ENCODE measurements at regions not wholly inside any gene's neighbourhood (a gene's known extent, or its start where the extent isn't known, plus 50 kb on each side); places are given as distances from the start of the nearest gene placed in this dataset.

GRCh38 chr13:104137416-104137815 lies 1071.2 kb upstream of the SLC10A2 start:
- no peak for TF ChIP-seq EZH2phosphoT487 (IDR thresholded peaks at IDR 0.05; ENCODE audit: borderline replicate concordance, low read length)
- TF ChIP-seq CTCF (IDR thresholded peaks at IDR 0.05; ENCODE audit: low read depth, low read length, poor library complexity, severe bottlenecking) = no peak
- Histone ChIP-seq H3K4me2 (ENCODE audit: low read length) (no peak overlapping the region), H3K27me3 (ENCODE audit: control insufficient read depth, low read length) (no peaks in the 10 kb centered on the region), H3K9me2 (replicated peaks; ENCODE audit: control insufficient read depth, low read length) (no peaks in the 10 kb centered on the region), H4K20me1 (ENCODE audit: control insufficient read depth, insufficient read depth, low read depth, low read length) (no peaks in the 10 kb centered on the region), H3K79me2 (ENCODE audit: control insufficient read depth, low read length) (no peaks in the 10 kb centered on the region), H3K9me3 (ENCODE audit: control insufficient read depth, insufficient read depth, low read length) (no peaks in the 10 kb centered on the region), H3K27ac (ENCODE audit: low read depth, low read length) (no peak overlapping the region), H3K36me3 (ENCODE audit: control insufficient read depth, low read length) (no peaks in the 10 kb centered on the region), H3K4me3 (ENCODE audit: low read length) (no peak overlapping the region), H3F3A (ENCODE audit: control insufficient read depth, insufficient read depth) (no peaks in the 10 kb centered on the region), H3K4me1 (ENCODE audit: control insufficient read depth, low read length) (no peaks in the 10 kb centered on the region)

GRCh38 chr13:104132849-104133248 lies 1066.6 kb upstream of the SLC10A2 start:
- no peaks in the 10 kb centered on the region for H3K79me2 ChIP-seq (ENCODE audit: control insufficient read depth, low read length)
- H3K4me2 ChIP-seq (ENCODE audit: low read length) = no peak overlapping the region
- H4K20me1 ChIP-seq (ENCODE audit: control insufficient read depth, insufficient read depth, low read depth, low read length) = no peaks in the 10 kb centered on the region
- H3K36me3 ChIP-seq (ENCODE audit: control insufficient read depth, low read length) = no peaks in the 10 kb centered on the region
- no peaks in the 10 kb centered on the region for H3F3A ChIP-seq (ENCODE audit: control insufficient read depth, insufficient read depth)
- H3K27me3 ChIP-seq (ENCODE audit: control insufficient read depth, low read length) = no peaks in the 10 kb centered on the region
- no peak for TF ChIP-seq CTCF (IDR thresholded peaks at IDR 0.05; ENCODE audit: low read depth, low read length, poor library complexity, severe bottlenecking)
- no peak for TF ChIP-seq EZH2phosphoT487 (IDR thresholded peaks at IDR 0.05; ENCODE audit: borderline replicate concordance, low read length)
- H3K4me1 ChIP-seq (ENCODE audit: control insufficient read depth, low read length) = no peaks in the 10 kb centered on the region
- H3K27ac ChIP-seq (ENCODE audit: low read depth, low read length) = no peak overlapping the region
- H3K4me3 ChIP-seq (ENCODE audit: low read length) = no peak overlapping the region
- no peaks in the 10 kb centered on the region for H3K9me2 ChIP-seq (replicated peaks; ENCODE audit: control insufficient read depth, low read length)
- H3K9me3 ChIP-seq (ENCODE audit: control insufficient read depth, insufficient read depth, low read length) = no peaks in the 10 kb centered on the region

- no peaks in the 10 kb centered on the region for H3K79me2 ChIP-seq (ENCODE audit: control insufficient read depth, low read length)
- H3K27ac ChIP-seq (ENCODE audit: low read depth, low read length) = no peak overlapping the region
- H3F3A ChIP-seq (ENCODE audit: control insufficient read depth, insufficient read depth) = no peaks in the 10 kb centered on the region
- TF ChIP-seq EZH2phosphoT487 (IDR thresholded peaks at IDR 0.05; ENCODE audit: borderline replicate concordance, low read length) (no peak), CTCF (IDR thresholded peaks at IDR 0.05; ENCODE audit: low read depth, low read length, poor library complexity, severe bottlenecking) (no peak)
- H3K9me3 ChIP-seq (ENCODE audit: control insufficient read depth, insufficient read depth, low read length) = no peaks in the 10 kb centered on the region
- no peak overlapping the region for H3K4me3 ChIP-seq (ENCODE audit: low read length)
- H3K27me3 ChIP-seq (ENCODE audit: control insufficient read depth, low read length) = no peaks in the 10 kb centered on the region
- H3K4me2 ChIP-seq (ENCODE audit: low read length) = no peak overlapping the region
- no peaks in the 10 kb centered on the region for H4K20me1 ChIP-seq (ENCODE audit: control insufficient read depth, insufficient read depth, low read depth, low read length)
- no peaks in the 10 kb centered on the region for H3K4me1 ChIP-seq (ENCODE audit: control insufficient read depth, low read length)
- no peaks in the 10 kb centered on the region for H3K36me3 ChIP-seq (ENCODE audit: control insufficient read depth, low read length)
- no peaks in the 10 kb centered on the region for H3K9me2 ChIP-seq (replicated peaks; ENCODE audit: control insufficient read depth, low read length)
Observed at GRCh38 chr13:104114101-104114500, 1047.9 kb upstream of the SLC10A2 start.

- no peak overlapping the region for H3K4me3 ChIP-seq (ENCODE audit: low read length)
- H3K36me3 ChIP-seq (ENCODE audit: control insufficient read depth, low read length) = no peaks in the 10 kb centered on the region
- H3K9me2 ChIP-seq (replicated peaks; ENCODE audit: control insufficient read depth, low read length) = no peaks in the 10 kb centered on the region
- H3K4me1 ChIP-seq (ENCODE audit: control insufficient read depth, low read length) = no peaks in the 10 kb centered on the region
- no peak overlapping the region for H3K4me2 ChIP-seq (ENCODE audit: low read length)
- no peaks in the 10 kb centered on the region for H4K20me1 ChIP-seq (ENCODE audit: control insufficient read depth, insufficient read depth, low read depth, low read length)
- no peaks in the 10 kb centered on the region for H3K9me3 ChIP-seq (ENCODE audit: control insufficient read depth, insufficient read depth, low read length)
- no peak overlapping the region for H3K27ac ChIP-seq (ENCODE audit: low read depth, low read length)
- no peaks in the 10 kb centered on the region for H3K27me3 ChIP-seq (ENCODE audit: control insufficient read depth, low read length)
- H3K79me2 ChIP-seq (ENCODE audit: control insufficient read depth, low read length) = no peaks in the 10 kb centered on the region
- TF ChIP-seq CTCF (IDR thresholded peaks at IDR 0.05; ENCODE audit: low read depth, low read length, poor library complexity, severe bottlenecking) (no peak), EZH2phosphoT487 (IDR thresholded peaks at IDR 0.05; ENCODE audit: borderline replicate concordance, low read length) (no peak)
- H3F3A ChIP-seq (ENCODE audit: control insufficient read depth, insufficient read depth) = no peaks in the 10 kb centered on the region
Observed at GRCh38 chr13:104111031-104111430, 1044.8 kb upstream of the SLC10A2 start.
